Uterus (tissue), 2 donors: ENCODE measurements at regions not wholly inside any gene's neighbourhood (a gene's known extent, or its start where the extent isn't known, plus 50 kb on each side); places are given as distances from the start of the nearest gene placed in this dataset.
"Not testable (repeated sequence)": the region's sequence is repeated elsewhere in the genome, so short reads cannot be mapped to it uniquely, and the experiment has no call there.

Experiments
- CTCF ChIP-seq, 4 experiments: fragments of 200-600 bp in 2 of 4; fragments of 450-650 bp in 2 of 4; sonication (generic) in 2 of 4; IDR thresholded peaks; one replicate each; pipeline ENCODE4 v1.5.1; 2016 to 2019; ENCODE audit warnings: antibody characterized with exemption in 4 of 4, mild to moderate bottlenecking in 2 of 4, moderate library complexity in 1 of 4
- POLR2A ChIP-seq, 2 donors: fragments of 450-650 bp; IDR thresholded peaks; one replicate each; pipeline ENCODE4 v1.6.1; 2016; ENCODE audit warnings: antibody characterized with exemption in 2 of 2, mild to moderate bottlenecking in 1 of 2, moderate library complexity in 1 of 2

GRCh38 chr6:150507361-150507760, 92.3 kb upstream of the PLEKHG1 start:
- not testable (repeated sequence) for TF ChIP-seq CTCF, POLR2A (IDR thresholded peaks at IDR 0.05)
